Activated CD4-positive, alpha-beta T cell treated with anti-CD3 and anti-CD28 coated beads, Interleukin-2, amount 50 U/mL, for 24 hours (primary cell): ENCODE measurements at regions not wholly inside any gene's neighbourhood (a gene's known extent, or its start where the extent isn't known, plus 50 kb on each side); places are given as distances from the start of the nearest gene placed in this dataset.
A peak's percentile ranks its signal among the peaks of the same experiment; 100 is the strongest.

Experiments
- DNase-seq, 2 donors: peaks; one replicate each; pipeline ENCODE4 v3.0.0-alpha.2; 2020; ENCODE audit warnings: low read depth in 1 of 2, low spot score in 1 of 2

GRCh38 chr2:118345465-118345864, 257.2 kb downstream of the INSIG2 start:
- no peak for DNase-seq

- DNase-seq = no peak
Observed at GRCh38 chr2:118340103-118340502, 251.8 kb downstream of the INSIG2 start.

- no peak for DNase-seq
Observed at GRCh38 chr2:118339386-118339785, 251.1 kb downstream of the INSIG2 start.

GRCh38 chr2:118333664-118334063, 245.4 kb downstream of the INSIG2 start:
- no peak for DNase-seq

DNA sequence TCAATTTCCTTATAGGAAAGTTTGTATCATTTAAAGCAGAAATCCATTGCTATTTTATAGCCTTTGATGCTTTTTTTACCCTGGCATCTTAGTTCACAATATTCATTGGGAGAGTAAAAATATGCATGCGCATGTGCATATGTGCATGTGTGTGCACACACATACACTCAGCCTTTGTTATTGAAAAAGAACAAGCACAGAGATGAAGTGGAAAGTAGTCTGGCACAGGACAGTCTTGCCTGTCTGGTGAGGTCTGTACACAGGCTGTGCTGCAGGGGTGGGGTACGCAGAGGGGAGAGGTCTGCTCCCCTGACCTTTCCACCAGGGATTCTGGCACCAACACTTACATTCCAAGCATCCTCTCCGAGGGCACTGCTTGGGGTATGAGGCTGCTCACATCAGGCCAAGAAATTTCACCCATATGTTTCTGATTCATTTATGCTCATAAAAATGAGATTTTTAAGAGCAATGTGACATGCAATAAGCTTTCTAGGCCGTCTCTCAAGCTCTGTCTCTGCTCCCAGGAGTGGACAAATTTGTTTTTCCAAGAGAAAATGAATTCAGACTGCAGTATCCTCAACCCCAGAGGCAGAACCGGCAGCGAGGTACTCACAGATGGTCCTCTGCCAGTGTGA, 237.2 kb downstream of the INSIG2 start:
- no peak for DNase-seq

DNA sequence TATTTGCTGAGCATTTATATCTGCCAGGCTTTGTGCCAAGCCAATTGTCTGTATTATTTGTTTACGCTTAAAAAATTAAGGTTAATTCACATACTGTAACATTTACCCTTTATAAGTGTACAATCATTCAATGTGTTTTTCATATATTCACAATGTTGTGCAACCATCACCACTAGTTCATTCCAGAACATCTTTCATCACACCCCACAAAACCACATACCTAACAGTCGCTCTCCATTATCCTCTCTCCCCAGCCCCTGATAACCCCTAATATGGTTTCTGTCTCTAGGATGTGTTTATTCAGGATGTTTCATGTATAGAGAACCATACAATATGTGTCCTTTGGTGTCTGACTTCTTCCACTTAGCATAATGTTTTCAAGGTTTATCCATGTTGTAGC, 234.1 kb downstream of the INSIG2 start:
- no peak for DNase-seq

DNA sequence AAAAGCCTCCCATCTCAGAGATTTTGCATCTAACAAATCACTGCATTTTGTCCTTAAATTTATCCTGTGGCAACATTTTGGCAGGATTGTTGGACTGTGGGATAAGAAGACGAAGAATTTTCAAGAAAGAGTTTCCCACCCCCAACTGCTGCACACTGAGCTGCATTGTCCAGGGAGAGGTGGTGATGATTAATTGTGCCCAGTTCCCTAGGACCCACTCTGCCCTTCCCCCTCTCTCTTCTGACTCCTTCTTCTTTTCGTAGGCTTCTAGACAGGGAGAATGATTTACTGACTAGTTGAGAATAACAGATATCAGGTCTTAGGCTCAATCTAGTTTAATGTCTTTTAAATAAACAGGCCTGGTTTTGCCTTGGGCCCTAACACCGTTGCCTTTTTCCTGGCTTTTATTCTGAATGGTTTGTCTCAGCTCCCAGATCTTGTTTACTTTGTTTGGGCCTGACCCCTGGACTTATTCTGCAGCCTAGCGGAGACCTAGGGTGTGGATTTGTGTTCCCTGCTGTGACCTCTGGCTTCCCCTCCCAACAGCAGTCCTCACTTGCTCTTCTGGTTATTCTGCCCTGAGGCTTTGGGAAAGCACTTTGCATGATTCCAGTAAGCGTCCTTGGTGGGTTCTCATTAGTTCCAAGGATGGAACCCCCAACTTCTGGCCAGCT, 233.3 kb downstream of the INSIG2 start:
- no peak for DNase-seq

DNA sequence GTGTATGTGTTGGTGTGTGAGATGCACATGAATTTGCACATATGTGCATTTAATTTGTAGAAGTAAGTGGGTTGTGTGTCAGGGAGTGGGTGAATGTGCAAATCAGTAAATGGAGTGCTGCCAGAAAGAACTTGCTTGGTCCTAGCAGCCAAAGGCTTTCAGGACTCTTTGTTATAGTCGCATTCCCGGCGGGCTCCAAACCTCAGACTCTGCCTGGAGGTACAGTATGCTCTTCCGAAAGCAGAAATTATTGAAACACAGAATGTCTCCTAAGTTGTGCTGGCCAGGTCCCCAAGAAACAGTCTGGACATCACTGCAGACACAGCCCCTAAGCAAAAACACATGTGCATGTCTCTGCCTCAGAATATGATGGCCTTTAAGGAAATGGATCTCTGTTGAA, 232.4 kb downstream of the INSIG2 start:
- no peak for DNase-seq

- no peak for DNase-seq
Observed at GRCh38 chr2:118320196-118320595, 231.9 kb downstream of the INSIG2 start.

DNA sequence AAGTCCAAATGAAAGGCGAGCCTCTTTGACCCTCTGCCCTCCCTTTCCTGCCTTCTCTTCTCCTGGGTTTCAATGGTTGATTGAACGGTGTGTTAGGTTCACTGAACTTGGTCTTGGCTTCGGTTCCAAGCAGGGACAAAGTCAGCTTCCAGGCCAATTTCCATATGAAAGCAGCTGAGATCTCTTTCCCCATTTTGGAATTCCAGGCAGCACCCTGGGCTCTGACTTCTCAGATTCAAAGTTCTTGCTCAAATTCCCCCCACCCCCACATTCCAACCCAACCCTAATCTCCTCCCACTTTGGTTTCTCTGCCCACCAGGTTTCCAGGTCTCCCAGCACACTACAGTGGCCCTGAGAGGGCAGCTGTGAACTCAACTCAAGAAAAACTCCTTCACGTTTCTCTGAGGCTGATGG, 231.0 kb downstream of the INSIG2 start:
- no peak for DNase-seq

GRCh38 chr2:118315606-118316005, 227.3 kb downstream of the INSIG2 start:
- no peak for DNase-seq

DNA sequence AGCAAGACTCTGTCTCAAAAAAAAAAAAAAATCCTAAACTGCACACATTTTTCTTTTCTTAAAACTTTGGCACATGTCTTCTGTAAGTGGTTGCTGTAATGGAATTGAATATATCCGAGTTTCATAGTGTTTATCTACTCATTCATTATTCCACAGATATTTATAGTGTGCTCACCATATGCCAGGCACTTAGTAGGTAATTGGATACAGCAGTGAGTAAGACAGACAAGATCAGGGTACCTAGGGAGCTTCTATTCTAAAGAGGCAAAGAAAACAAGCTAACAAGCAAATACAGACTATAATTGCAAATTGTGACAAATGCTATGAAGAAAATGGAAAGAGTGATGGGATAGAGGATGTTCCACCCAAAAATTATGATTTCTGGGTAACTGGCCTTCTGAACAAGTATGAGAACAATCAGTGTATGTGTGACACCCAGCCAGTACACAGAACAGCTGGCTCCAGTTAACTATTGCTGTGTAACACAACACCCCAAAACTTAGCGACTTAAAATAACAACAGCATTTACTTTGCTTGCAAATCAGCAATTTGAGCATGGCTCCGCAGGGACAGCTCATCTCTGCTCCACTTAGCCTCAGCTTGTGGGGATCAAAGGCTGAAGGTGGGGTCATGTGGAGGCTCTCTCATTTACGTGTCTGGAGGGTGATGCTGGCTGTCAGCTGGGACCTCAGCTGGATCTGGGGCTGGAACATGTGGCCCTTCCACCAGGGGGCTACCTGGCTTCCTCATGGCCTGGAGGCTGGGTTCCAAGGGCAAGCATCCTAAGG, 224.9 kb downstream of the INSIG2 start:
- no peak for DNase-seq

DNA sequence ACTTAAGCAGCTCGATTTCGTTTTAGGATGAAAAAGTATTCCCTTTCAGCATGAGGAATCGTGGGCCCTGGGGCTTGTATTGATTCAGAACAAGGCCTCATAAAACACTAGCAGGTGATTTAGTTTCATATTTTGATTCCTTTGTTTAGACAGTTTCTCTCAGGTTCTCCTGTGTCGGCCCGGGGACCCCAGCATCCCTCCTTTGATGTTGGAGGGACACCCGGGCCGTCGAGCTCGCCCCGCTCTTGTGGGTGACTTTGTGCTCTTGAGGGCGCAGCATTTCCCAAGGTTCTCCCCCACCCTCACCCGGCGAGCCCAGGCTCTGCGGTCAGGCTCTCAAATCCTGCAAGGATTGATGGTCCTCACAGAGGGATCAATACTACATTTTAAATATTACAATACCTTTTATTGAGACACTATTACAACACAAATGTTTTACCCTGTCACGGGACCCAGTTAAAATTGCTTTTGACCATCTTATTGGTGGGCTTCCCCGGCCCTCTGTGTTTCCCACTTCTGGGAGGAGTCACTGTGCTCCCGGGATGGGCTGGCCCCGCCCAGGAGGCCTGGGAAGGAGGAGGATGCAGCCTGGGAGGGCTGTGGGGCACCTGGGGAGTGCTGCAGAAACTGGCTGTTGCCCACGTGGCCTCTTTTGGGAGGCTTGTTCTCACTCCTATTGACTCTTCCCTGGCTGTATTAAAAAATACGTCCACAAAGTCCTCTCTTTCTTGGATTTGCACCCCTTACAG, 222.6 kb downstream of the INSIG2 start:
- no peak for DNase-seq

GRCh38 chr2:118309946-118310680, 221.8 kb downstream of the INSIG2 start:
- DNase-seq = peak; percentile 41 to 47

DNA sequence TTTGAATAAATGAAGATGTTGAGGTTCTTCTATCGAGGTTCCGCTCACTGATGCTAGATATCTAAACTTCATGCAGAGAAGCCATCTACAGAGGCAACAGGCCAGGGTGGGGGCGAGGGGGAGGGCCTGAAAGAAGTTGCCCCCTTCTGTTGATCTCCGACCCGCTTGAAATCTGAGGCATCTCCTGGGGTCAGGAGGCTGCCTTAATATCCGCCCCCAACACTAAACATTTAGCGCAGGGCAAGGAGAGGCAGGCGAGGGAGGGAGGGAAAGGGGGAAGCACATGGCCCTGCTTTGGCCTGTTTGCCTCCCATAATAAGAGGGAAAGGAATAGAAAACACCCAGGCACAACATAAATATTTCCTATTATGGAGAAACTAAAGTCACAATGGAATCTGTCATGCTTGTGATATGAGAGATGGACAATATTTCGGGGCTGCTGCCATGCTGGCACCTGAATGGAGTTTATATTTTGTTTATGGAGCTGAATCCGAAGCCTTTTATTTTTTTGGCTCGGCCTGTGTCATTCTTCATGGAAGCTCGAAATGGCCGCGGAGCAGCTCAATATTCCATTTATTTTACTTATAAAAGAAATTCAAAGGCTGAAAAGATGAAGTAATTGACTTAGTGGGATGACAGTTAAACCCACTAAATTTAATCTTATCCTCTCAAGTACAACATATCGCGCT, 221.1 kb downstream of the INSIG2 start:
- DNase-seq = no peak

- no peak for DNase-seq
Observed at GRCh38 chr2:118307864-118308263, 219.6 kb downstream of the INSIG2 start.

GRCh38 chr2:118301248-118301647, 213.0 kb downstream of the INSIG2 start:
- DNase-seq = no peak

- DNase-seq = no peak
Observed at GRCh38 chr2:118300832-118301231, 212.6 kb downstream of the INSIG2 start.

DNA sequence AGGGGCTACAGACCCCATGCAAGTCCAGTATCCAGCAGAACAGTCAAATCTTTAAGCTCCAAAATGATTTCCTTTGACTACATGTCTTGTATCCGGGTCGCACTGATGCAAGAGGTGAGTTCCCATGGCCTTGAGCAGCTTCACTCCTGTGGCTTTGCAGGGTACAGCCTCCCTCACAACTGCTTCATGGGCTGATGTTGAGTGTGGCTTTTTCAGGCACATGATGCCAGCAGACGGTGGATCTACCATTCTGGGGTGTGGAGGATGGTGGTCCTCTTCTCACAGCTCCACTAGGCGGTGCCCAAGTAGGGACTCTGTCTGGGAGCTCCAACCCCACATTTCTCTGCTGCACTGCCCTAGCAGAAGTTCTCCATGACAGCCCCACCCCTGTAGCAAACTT, 208.4 kb downstream of the INSIG2 start:
- no peak for DNase-seq
